ENCODE measurements at regions not wholly inside any gene's neighbourhood (a gene's known extent, or its start where the extent isn't known, plus 50 kb on each side); places are given as distances from the start of the nearest gene placed in this dataset.

GRCh38 chr19:33878910-33879810 lies 82.5 kb downstream of the KCTD15 start:
- Histone ChIP-seq H3K27ac (peak overlapping the region in 2 of 4 donors; percentile 2 to 61), H3K4me3 (no peak overlapping the region), H3K27me3 (no peaks in the 10 kb centered on the region), H3K9me3 (no peaks in the 10 kb centered on the region), H3K4me1 (peaks cover under 1 to 4% of the 10 kb centered on the region in 2 donors), H3K36me3 (no peaks in the 10 kb centered on the region)
- intact Hi-C loops (cut with DNase I; ENCODE audit: low total_unique reads): no loop called here
- ATAC-seq (no peak), DNase-seq (no peak)
- in situ Hi-C loops (cut with MboI; ENCODE audit: low sequenced_read_pairs in 4 of 4): no loop called here
- TF ChIP-seq POLR2A (IDR thresholded peaks at IDR 0.05) (no peak), CTCF (IDR thresholded peaks at IDR 0.05 in 4 of 5, conservative IDR thresholded peaks at IDR 0.05 in 1 of 5) (no peak)

GRCh38 chr19:33879818-33880575 lies 83.3 kb downstream of the KCTD15 start:
- peaks cover 4% of the 10 kb centered on the region in 2 donors for H3K4me1 ChIP-seq
- peak overlapping the region in 3 of 4 donors; percentile 2 to 61 (median 51) for H3K27ac ChIP-seq
- ATAC-seq (no peak), DNase-seq (no peak)
- in situ Hi-C loops (cut with MboI; ENCODE audit: low sequenced_read_pairs in 4 of 4): no loop called here
- no peaks in the 10 kb centered on the region for H3K27me3 ChIP-seq
- no peak for TF ChIP-seq POLR2A (IDR thresholded peaks at IDR 0.05)
- TF ChIP-seq CTCF (IDR thresholded peaks at IDR 0.05 in 4 of 5, conservative IDR thresholded peaks at IDR 0.05 in 1 of 5): no peak
- no peak overlapping the region for H3K4me3 ChIP-seq
- no peaks in the 10 kb centered on the region for H3K9me3 ChIP-seq
- no peaks in the 10 kb centered on the region for H3K36me3 ChIP-seq
- intact Hi-C loops (cut with DNase I; ENCODE audit: low total_unique reads): no loop called here

GRCh38 chr19:33883859-33884519 lies 87.3 kb downstream of the KCTD15 start:
- TF ChIP-seq CTCF (IDR thresholded peaks at IDR 0.05 in 4 of 5, conservative IDR thresholded peaks at IDR 0.05 in 1 of 5) (no peak), POLR2A (IDR thresholded peaks at IDR 0.05) (no peak)
- in situ Hi-C loops (cut with MboI; ENCODE audit: low sequenced_read_pairs in 4 of 4): no loop called here
- H3K4me1 ChIP-seq: peaks cover 4% of the 10 kb centered on the region in 2 donors
- no peak overlapping the region for H3K4me3 ChIP-seq
- H3K27me3 ChIP-seq: no peaks in the 10 kb centered on the region
- intact Hi-C loops (cut with DNase I; ENCODE audit: low total_unique reads): no loop called here
- ATAC-seq: no peak
- H3K27ac ChIP-seq: peak overlapping the region; percentile 20 to 60 (median 36)
- no peak for DNase-seq
- no peaks in the 10 kb centered on the region for H3K9me3 ChIP-seq
- H3K36me3 ChIP-seq: no peaks in the 10 kb centered on the region

GRCh38 chr19:33885236-33885635 lies 88.6 kb downstream of the KCTD15 start:
- in situ Hi-C loops (cut with MboI; ENCODE audit: low sequenced_read_pairs in 4 of 4): no loop called here

More at GRCh38 chr19:33885236-33885635, 88.6 kb downstream of the KCTD15 start:
- TF ChIP-seq CTCF (IDR thresholded peaks at IDR 0.05 in 4 of 5, conservative IDR thresholded peaks at IDR 0.05 in 1 of 5) (no peak), POLR2A (IDR thresholded peaks at IDR 0.05) (no peak)
- no peaks in the 10 kb centered on the region for H3K36me3 ChIP-seq
- H3K9me3 ChIP-seq: no peaks in the 10 kb centered on the region
- no peak overlapping the region for H3K4me3 ChIP-seq
- H3K27ac ChIP-seq: no peak overlapping the region
- intact Hi-C loops (cut with DNase I; ENCODE audit: low total_unique reads): no loop called here
- DNase-seq (no peak), ATAC-seq (no peak)
- H3K4me1 ChIP-seq: peaks cover 0 to 4% of the 10 kb centered on the region in 2 donors
- no peaks in the 10 kb centered on the region for H3K27me3 ChIP-seq
